OCI-LY7 (cell line): ENCODE measurements at regions not wholly inside any gene's neighbourhood (a gene's known extent, or its start where the extent isn't known, plus 50 kb on each side); places are given as distances from the start of the nearest gene placed in this dataset.

Experiments
- BruUV-seq: library from RNA; stranded (reverse); fragments of 400-500 nt; replicated peaks from 2 replicates; lab custom pipeline; 2021; lab: Mats Ljungman, UMichigan
- CTCF ChIA-PET: fragments of 300-600 bp; sonication (Branson Sonifier 250); formaldehyde crosslinking; loops from one replicate; lab custom pipeline; 2022; ENCODE audit warnings: antibody characterized with exemption; ENCODE audit not compliant: unreplicated experiment; lab: Charles Lee
- POLR2A ChIA-PET: fragments of 300-600 bp; sonication (Branson Sonifier 250); formaldehyde crosslinking; loops from one replicate; lab custom pipeline; 2022; ENCODE audit warnings: antibody characterized with exemption; lab: Charles Lee
- DNase-seq: peaks from one replicate; pipeline ENCODE4 v3.0.0-alpha.2; 2015; ENCODE audit warnings: low spot score
- H2AFZ ChIP-seq: fragments of 200-600 bp; sonication (generic), shearing (Covaris generic); 2 replicates; pipeline ENCODE4 v1.6.1; 2014; ENCODE audit warnings: mild to moderate bottlenecking, antibody characterized with exemption, low read length, moderate library complexity
- H3K27ac ChIP-seq: fragments of 200-600 bp; sonication (generic); 2 replicates; pipeline ENCODE4 v1.5.1; 2014; ENCODE audit warnings: mixed run types, low read depth, mild to moderate bottlenecking, moderate library complexity, low read length, inconsistent platforms; ENCODE audit not compliant: poor library complexity, severe bottlenecking
- H3K36me3 ChIP-seq: fragments of 200-600 bp; sonication (generic); 2 replicates; pipeline ENCODE4 v1.6.1; 2014; ENCODE audit warnings: mild to moderate bottlenecking, antibody characterized with exemption, low read length, moderate library complexity, mixed read lengths; ENCODE audit not compliant: insufficient read depth
- H3K4me1 ChIP-seq: fragments of 200-600 bp; sonication (generic); 2 replicates; pipeline ENCODE4 v1.5.1; 2014; ENCODE audit warnings: mild to moderate bottlenecking, low read length; ENCODE audit not compliant: insufficient read depth, poor library complexity, severe bottlenecking
- H3K4me2 ChIP-seq: fragments of 200-600 bp; sonication (generic); 2 replicates; pipeline ENCODE4 v1.6.1; 2014; ENCODE audit warnings: mild to moderate bottlenecking, low read length
- H3K4me3 ChIP-seq: fragments of 200-600 bp; sonication (generic); 2 replicates; pipeline ENCODE4 v1.5.1; 2014; ENCODE audit warnings: mild to moderate bottlenecking, low read depth, low read length; ENCODE audit not compliant: poor library complexity, severe bottlenecking
- H3K79me2 ChIP-seq: fragments of 200-600 bp; sonication (generic); 2 replicates; pipeline ENCODE4 v1.6.1; 2016; ENCODE audit warnings: low read depth, mild to moderate bottlenecking, low read length, moderate library complexity, mixed read lengths; ENCODE audit not compliant: insufficient read depth
- H3K9me2 ChIP-seq: fragments of 200-600 bp; sonication (generic); 2 replicates; pipeline ENCODE4 v1.6.1; 2016; ENCODE audit warnings: mild to moderate bottlenecking, low read length, mixed read lengths; ENCODE audit not compliant: insufficient read depth
- H3K9me3 ChIP-seq: fragments of 200-600 bp; sonication (generic); 2 replicates; pipeline ENCODE4 v1.6.1; 2014; ENCODE audit warnings: mild to moderate bottlenecking, mixed run types, low read length, mixed read lengths
- H4K20me1 ChIP-seq: fragments of 200-600 bp; sonication (generic); 2 replicates; pipeline ENCODE4 v1.6.1; 2014; ENCODE audit warnings: mild to moderate bottlenecking, antibody characterized with exemption, low read length, moderate library complexity, mixed read lengths; ENCODE audit not compliant: insufficient read depth
- EZH2phosphoT487 ChIP-seq: fragments of 200-600 bp; sonication (generic); IDR thresholded peaks from 2 replicates; pipeline ENCODE4 v1.6.1; 2018; ENCODE audit warnings: low read depth, borderline replicate concordance, mild to moderate bottlenecking, mixed run types, antibody characterized with exemption, low read length, moderate library complexity, mixed read lengths
- intact Hi-C: fragments of 100-400 bp; cut with micrococcal nuclease; formaldehyde crosslinking; loops from one replicate; pipeline ENCODE4 v1.10.0; 2022; ENCODE audit not compliant: unreplicated experiment
- TF ChIP-seq, protein P1 (sequence below): fragments of 200-600 bp; sonication (generic); conservative IDR thresholded peaks from 2 replicates; pipeline ENCODE4 v1.5.1; 2014; ENCODE audit warnings: mild to moderate bottlenecking, antibody characterized with exemption, low read length, moderate library complexity, mixed read lengths

GRCh38 chr2:58540681-58541080, 299.6 kb upstream of the FANCL start:
- Histone ChIP-seq H3K36me3 (no peaks in the 10 kb centered on the region), H2AFZ (no peak overlapping the region), H3K4me3 (no peak overlapping the region), H3K9me2 (no peaks in the 10 kb centered on the region), H3K4me1 (no peaks in the 10 kb centered on the region), H4K20me1 (no peaks in the 10 kb centered on the region), H3K79me2 (no peaks in the 10 kb centered on the region), H3K9me3 (no peaks in the 10 kb centered on the region), H3K27ac (no peak overlapping the region), H3K4me2 (no peak overlapping the region)
- intact Hi-C loops = no loop called here
- POLR2A ChIA-PET = no interaction called here
- no peak for DNase-seq
- CTCF ChIA-PET = no interaction called here
- BruUV-seq = no TSS peak
- TF ChIP-seq EZH2phosphoT487 = no peak
- TF ChIP-seq, protein P1, sequence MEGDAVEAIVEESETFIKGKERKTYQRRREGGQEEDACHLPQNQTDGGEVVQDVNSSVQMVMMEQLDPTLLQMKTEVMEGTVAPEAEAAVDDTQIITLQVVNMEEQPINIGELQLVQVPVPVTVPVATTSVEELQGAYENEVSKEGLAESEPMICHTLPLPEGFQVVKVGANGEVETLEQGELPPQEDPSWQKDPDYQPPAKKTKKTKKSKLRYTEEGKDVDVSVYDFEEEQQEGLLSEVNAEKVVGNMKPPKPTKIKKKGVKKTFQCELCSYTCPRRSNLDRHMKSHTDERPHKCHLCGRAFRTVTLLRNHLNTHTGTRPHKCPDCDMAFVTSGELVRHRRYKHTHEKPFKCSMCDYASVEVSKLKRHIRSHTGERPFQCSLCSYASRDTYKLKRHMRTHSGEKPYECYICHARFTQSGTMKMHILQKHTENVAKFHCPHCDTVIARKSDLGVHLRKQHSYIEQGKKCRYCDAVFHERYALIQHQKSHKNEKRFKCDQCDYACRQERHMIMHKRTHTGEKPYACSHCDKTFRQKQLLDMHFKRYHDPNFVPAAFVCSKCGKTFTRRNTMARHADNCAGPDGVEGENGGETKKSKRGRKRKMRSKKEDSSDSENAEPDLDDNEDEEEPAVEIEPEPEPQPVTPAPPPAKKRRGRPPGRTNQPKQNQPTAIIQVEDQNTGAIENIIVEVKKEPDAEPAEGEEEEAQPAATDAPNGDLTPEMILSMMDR = no peak

- Histone ChIP-seq H2AFZ (no peak overlapping the region), H3K9me3 (no peaks in the 10 kb centered on the region), H4K20me1 (no peaks in the 10 kb centered on the region), H3K79me2 (no peaks in the 10 kb centered on the region), H3K27ac (no peak overlapping the region), H3K36me3 (no peaks in the 10 kb centered on the region), H3K4me2 (no peak overlapping the region), H3K4me1 (no peaks in the 10 kb centered on the region), H3K9me2 (no peaks in the 10 kb centered on the region), H3K4me3 (no peak overlapping the region)
- ChIA-PET CTCF (no interaction called here), POLR2A (no interaction called here)
- intact Hi-C loops = no loop called here
- TF ChIP-seq, protein P1 = no peak
- no peak for DNase-seq
- BruUV-seq = no TSS peak
These were observed 298.8 kb upstream of the FANCL start for GRCh38 chr2:58539973-58540372.

DNA sequence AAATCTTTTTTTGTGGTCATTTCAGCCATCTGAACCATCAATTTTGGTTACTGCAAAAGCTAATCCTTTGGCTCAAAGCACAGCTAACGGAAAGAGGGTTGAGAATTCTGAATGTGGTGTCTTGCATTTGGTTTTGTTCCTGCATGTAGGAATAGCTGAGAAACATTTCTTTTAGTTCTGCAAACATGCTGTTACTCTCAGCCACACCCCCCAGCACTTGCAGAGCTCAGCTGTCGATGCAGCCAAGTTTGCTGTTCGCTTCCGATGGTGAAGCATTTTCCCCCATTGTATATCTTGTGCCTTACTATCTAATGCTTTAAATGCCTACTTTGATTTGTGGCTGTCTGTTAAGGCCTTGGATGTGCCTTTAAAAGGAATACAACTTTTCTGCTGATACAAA, 294.9 kb upstream of the FANCL start:
- Histone ChIP-seq H3K4me2 (no peak overlapping the region), H3K4me1 (no peaks in the 10 kb centered on the region), H3K36me3 (no peaks in the 10 kb centered on the region), H3K9me2 (no peaks in the 10 kb centered on the region), H2AFZ (no peak overlapping the region), H3K27ac (no peak overlapping the region), H3K9me3 (no peaks in the 10 kb centered on the region), H4K20me1 (no peaks in the 10 kb centered on the region), H3K79me2 (no peaks in the 10 kb centered on the region), H3K4me3 (no peak overlapping the region)
- POLR2A ChIA-PET = no interaction called here
- TF ChIP-seq EZH2phosphoT487 = no peak
- TF ChIP-seq, protein P1 = no peak
- intact Hi-C loops = no loop called here
- no peak for DNase-seq
- CTCF ChIA-PET = no interaction called here
- no TSS peak for BruUV-seq
